ENCODE measurements at regions not wholly inside any gene's neighbourhood (a gene's known extent, or its start where the extent isn't known, plus 50 kb on each side); places are given as distances from the start of the nearest gene placed in this dataset.

DNA sequence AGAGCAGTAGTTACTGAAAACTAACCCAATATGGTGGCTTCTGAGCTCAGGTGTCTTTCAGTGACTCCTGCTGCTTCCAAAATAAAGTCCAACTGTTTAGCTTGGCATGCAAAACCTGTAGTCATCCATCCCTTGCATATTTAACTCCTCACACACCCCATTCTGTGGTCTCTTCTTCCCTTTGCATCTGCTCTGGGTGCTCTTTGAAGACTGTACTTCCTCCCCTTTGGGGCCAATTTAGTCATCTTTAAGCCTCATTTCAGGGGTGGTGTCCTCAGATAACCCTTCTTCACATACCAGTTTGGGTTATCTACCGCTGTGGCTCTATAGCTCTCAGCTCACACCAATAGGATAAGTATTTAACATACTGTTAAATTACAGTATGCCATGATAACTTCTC lies 209.9 kb upstream of the DMRT1 start:
- no peak for TF ChIP-seq TAF1 (IDR thresholded peaks at IDR 0.05; ENCODE audit: low read depth, low read length)
- no peak for TF ChIP-seq POU2F2 (IDR thresholded peaks at IDR 0.05; ENCODE audit: low read depth, low read length)
- TF ChIP-seq POLR2AphosphoS5 (IDR thresholded peaks at IDR 0.05; ENCODE audit: low read depth, low read length) = no peak
- TF ChIP-seq POLR2A (IDR thresholded peaks at IDR 0.05; ENCODE audit: low read depth, low read length) = no peak
- no peak for TF ChIP-seq PAX5 (IDR thresholded peaks at IDR 0.05; ENCODE audit: insufficient read depth, low read length, severe bottlenecking)
- TF ChIP-seq SPI1 (IDR thresholded peaks at IDR 0.05; ENCODE audit: low read depth, low read length) = no peak
- DNase-seq (ENCODE audit: insufficient read length, low spot score) (no peak), FAIRE-seq (no peak)

GRCh38 chr9:633461-633860 lies 208.0 kb upstream of the DMRT1 start:
- FAIRE-seq = no peak
- no peak for TF ChIP-seq POLR2AphosphoS5 (IDR thresholded peaks at IDR 0.05; ENCODE audit: low read depth, low read length)
- no peak for TF ChIP-seq SPI1 (IDR thresholded peaks at IDR 0.05; ENCODE audit: low read depth, low read length)
- TF ChIP-seq POLR2A (IDR thresholded peaks at IDR 0.05; ENCODE audit: low read depth, low read length) = no peak
- TF ChIP-seq PAX5 (IDR thresholded peaks at IDR 0.05; ENCODE audit: insufficient read depth, low read length, severe bottlenecking) = no peak

DNA sequence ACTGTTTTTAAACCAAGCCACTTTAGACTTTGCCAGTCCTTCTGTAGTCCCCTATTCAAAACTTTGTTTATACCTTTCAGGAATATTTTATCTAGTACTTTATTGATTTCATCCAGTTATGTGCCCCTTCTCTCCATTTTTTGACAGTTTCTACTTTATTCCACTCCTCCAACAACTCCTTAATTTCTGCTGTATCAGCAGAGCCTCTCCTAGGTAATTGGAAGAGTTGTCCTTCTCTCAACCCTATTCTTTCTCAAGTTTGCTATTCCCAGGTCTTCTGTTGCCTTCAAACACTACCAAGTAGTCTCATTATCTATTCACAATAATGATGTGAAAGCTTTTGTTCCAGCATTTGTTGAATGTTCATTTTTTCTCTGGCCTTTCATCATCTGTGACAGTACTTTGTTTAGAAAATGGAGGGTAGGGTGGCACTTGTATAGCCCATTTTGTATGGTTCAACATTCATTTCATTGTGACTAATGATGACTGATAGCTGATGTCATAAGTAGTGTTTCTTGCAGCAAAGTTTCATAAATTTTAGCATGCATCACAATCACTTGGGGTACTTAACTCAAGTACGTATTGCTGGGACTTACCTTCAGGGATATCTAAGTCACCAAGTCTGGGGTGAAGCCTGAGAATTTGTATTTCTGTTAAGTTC lies 204.4 kb upstream of the DMRT1 start:
- DNase-seq (ENCODE audit: insufficient read length, low spot score) = no peak
- TF ChIP-seq TAF1 (IDR thresholded peaks at IDR 0.05; ENCODE audit: low read depth, low read length) = no peak
- no peak for TF ChIP-seq POU2F2 (IDR thresholded peaks at IDR 0.05; ENCODE audit: low read depth, low read length)
- no peak for TF ChIP-seq POLR2AphosphoS5 (IDR thresholded peaks at IDR 0.05; ENCODE audit: low read depth, low read length)
- TF ChIP-seq SPI1 (IDR thresholded peaks at IDR 0.05; ENCODE audit: low read depth, low read length) = no peak
- no peak for TF ChIP-seq PAX5 (IDR thresholded peaks at IDR 0.05; ENCODE audit: insufficient read depth, low read length, severe bottlenecking)
- no peak for TF ChIP-seq POLR2A (IDR thresholded peaks at IDR 0.05; ENCODE audit: low read depth, low read length)
- FAIRE-seq = no peak

More at GRCh38 chr9:633461-633860, 208.0 kb upstream of the DMRT1 start:
- no peak for DNase-seq (ENCODE audit: insufficient read length, low spot score)

DNA sequence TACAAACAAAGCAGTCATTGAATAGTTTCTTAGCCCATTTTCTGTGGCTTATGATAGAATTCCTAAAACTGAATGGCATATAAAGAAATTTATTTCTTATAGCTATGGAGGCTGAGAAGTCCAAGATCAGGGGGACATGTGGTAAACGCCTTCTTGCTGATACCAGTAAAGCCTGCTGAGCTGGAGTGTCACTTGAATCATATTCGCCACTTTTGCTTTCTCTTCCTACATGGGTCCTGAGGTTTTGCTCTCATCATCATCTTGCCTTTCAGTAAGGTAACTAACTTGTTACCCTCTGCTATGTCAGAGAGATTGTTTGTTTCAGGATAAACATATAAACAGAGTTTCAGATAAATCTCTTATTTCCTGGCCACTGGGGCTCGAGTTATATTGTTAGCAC lies 203.3 kb upstream of the DMRT1 start:
- FAIRE-seq = no peak
- DNase-seq (ENCODE audit: insufficient read length, low spot score) = no peak
- TF ChIP-seq PAX5 (IDR thresholded peaks at IDR 0.05; ENCODE audit: insufficient read depth, low read length, severe bottlenecking) (no peak), TAF1 (IDR thresholded peaks at IDR 0.05; ENCODE audit: low read depth, low read length) (no peak), SPI1 (IDR thresholded peaks at IDR 0.05; ENCODE audit: low read depth, low read length) (no peak), POU2F2 (IDR thresholded peaks at IDR 0.05; ENCODE audit: low read depth, low read length) (no peak), POLR2AphosphoS5 (IDR thresholded peaks at IDR 0.05; ENCODE audit: low read depth, low read length) (no peak), POLR2A (IDR thresholded peaks at IDR 0.05; ENCODE audit: low read depth, low read length) (no peak)

DNA sequence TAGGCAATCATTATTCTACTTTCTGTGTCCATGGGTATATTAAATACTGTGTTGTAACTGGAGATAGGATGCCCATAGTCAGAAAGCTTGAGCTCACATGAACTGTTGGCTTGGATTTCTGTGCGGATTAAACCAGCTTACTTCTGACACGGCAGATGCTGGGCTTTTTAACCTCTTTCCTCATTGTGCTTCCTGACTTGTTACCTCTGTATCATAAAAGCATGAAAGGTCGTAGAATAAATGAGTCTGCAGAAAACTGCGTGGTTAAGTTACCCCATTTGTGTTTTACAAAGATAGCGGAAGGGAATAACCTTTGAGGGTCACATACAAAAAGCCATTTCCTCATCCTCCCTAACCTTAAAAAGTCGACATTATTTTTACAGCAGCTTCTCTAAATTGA lies 199.5 kb upstream of the DMRT1 start:
- DNase-seq (ENCODE audit: insufficient read length, low spot score) (no peak), FAIRE-seq (no peak)
- TF ChIP-seq PAX5 (IDR thresholded peaks at IDR 0.05; ENCODE audit: insufficient read depth, low read length, severe bottlenecking) = no peak
- no peak for TF ChIP-seq POLR2A (IDR thresholded peaks at IDR 0.05; ENCODE audit: low read depth, low read length)
- TF ChIP-seq POLR2AphosphoS5 (IDR thresholded peaks at IDR 0.05; ENCODE audit: low read depth, low read length) = no peak
- TF ChIP-seq SPI1 (IDR thresholded peaks at IDR 0.05; ENCODE audit: low read depth, low read length) = no peak
- no peak for TF ChIP-seq POU2F2 (IDR thresholded peaks at IDR 0.05; ENCODE audit: low read depth, low read length)
- no peak for TF ChIP-seq TAF1 (IDR thresholded peaks at IDR 0.05; ENCODE audit: low read depth, low read length)

DNA sequence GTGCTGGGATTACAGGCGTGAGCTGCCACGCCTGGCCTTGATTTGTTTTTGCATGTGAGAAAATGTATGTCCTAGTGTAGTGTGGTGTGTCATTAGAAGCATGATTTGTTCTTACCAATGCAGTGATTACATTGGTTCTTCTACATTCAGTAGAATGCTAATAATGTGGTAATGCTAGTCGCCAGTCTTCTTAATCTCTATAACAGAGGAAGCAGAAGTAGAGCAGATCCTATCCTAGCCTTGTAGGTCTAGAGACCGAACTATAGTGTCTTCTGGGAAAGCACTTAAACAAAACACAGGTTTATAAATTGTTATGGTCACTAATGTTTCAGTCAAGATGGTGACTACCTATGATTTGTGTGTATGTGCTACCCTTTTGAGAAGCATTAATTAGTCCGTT lies 197.5 kb upstream of the DMRT1 start:
- FAIRE-seq = no peak
- no peak for TF ChIP-seq POLR2AphosphoS5 (IDR thresholded peaks at IDR 0.05; ENCODE audit: low read depth, low read length)
- no peak for TF ChIP-seq TAF1 (IDR thresholded peaks at IDR 0.05; ENCODE audit: low read depth, low read length)
- no peak for DNase-seq (ENCODE audit: insufficient read length, low spot score)

DNA sequence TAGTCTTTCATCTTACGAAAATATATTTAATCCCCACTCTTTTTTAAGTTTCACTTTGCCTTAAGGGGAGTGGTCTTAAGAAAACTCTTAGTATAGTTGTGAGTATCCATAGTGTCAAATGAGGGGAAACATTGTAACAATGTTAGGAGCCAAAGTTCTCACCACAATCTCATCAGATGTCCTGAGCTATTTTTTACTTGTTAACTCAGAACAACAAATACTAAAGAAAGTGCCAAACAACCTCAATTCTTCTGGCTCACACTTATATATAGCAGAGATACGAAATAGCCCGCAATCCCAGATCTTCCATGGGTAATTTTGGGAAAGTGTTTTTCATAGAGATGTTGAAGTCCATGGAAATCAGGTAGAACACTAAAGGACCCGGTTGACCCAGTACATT lies 194.0 kb upstream of the DMRT1 start:
- no peak for DNase-seq (ENCODE audit: insufficient read length, low spot score)
- FAIRE-seq = no peak
- TF ChIP-seq POLR2A (IDR thresholded peaks at IDR 0.05; ENCODE audit: low read depth, low read length) (no peak), POLR2AphosphoS5 (IDR thresholded peaks at IDR 0.05; ENCODE audit: low read depth, low read length) (no peak), POU2F2 (IDR thresholded peaks at IDR 0.05; ENCODE audit: low read depth, low read length) (no peak), PAX5 (IDR thresholded peaks at IDR 0.05; ENCODE audit: insufficient read depth, low read length, severe bottlenecking) (no peak)

DNA sequence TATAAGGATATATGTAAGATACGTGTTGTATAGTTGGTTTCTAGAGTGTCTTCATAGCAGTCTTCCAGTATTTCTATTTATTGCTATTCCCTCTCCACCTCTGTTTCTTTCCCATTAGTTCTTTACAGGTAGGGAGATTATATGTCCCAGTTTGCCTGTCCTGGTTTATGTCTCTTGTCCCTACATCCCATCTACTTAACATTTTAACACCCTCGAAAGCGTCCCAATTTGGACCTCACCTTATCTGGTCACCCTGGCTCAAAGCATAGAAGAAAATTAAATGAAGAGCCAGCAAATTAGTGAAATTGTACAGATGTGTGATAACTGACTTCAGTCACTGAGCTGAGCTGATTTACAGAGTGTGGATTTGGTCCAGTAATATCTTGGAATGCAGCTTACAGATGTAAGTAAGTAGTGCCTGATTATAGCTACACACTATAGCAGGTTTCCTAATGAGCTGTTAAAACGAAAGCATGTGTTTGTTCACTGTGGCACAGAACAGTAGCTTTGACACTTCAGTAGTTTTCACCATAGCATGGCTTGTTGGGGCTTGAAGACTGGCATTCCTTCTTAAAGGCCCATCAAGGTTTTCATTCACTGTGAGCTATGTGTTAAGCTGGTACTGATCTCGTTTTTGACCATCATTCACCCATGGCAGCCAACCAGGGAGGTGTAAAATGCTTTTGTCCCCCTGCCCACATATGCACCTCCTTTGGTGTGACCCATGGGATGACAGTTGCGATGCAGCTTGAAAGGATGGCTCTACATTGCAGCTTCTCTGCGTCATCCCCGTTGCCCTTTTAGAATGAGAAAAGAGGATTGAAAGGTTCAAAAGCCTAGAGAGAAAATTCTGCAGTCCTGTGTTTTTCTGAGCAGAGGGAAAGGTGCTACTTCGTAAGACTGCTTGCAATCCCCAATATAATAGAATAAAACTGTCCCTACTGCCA lies 192.1 kb upstream of the DMRT1 start:
- TF ChIP-seq POU2F2 (IDR thresholded peaks at IDR 0.05; ENCODE audit: low read depth, low read length) (no peak), SPI1 (IDR thresholded peaks at IDR 0.05; ENCODE audit: low read depth, low read length) (no peak), POLR2A (IDR thresholded peaks at IDR 0.05; ENCODE audit: low read depth, low read length) (no peak), POLR2AphosphoS5 (IDR thresholded peaks at IDR 0.05; ENCODE audit: low read depth, low read length) (no peak), TAF1 (IDR thresholded peaks at IDR 0.05; ENCODE audit: low read depth, low read length) (no peak), PAX5 (IDR thresholded peaks at IDR 0.05; ENCODE audit: insufficient read depth, low read length, severe bottlenecking) (no peak)
- no peak for DNase-seq (ENCODE audit: insufficient read length, low spot score)
- FAIRE-seq = no peak

- no peak for FAIRE-seq
- TF ChIP-seq POLR2A (IDR thresholded peaks at IDR 0.05; ENCODE audit: low read depth, low read length) (no peak), SPI1 (IDR thresholded peaks at IDR 0.05; ENCODE audit: low read depth, low read length) (no peak), TAF1 (IDR thresholded peaks at IDR 0.05; ENCODE audit: low read depth, low read length) (no peak), PAX5 (IDR thresholded peaks at IDR 0.05; ENCODE audit: insufficient read depth, low read length, severe bottlenecking) (no peak), POLR2AphosphoS5 (IDR thresholded peaks at IDR 0.05; ENCODE audit: low read depth, low read length) (no peak), POU2F2 (IDR thresholded peaks at IDR 0.05; ENCODE audit: low read depth, low read length) (no peak)
- no peak for DNase-seq (ENCODE audit: insufficient read length, low spot score)
Measured at GRCh38 chr9:650362-650761, 191.1 kb upstream of the DMRT1 start.

Data from GM12891 (cell line).